ENCODE measurements at regions not wholly inside any gene's neighbourhood (a gene's known extent, or its start where the extent isn't known, plus 50 kb on each side); places are given as distances from the start of the nearest gene placed in this dataset.

DNA sequence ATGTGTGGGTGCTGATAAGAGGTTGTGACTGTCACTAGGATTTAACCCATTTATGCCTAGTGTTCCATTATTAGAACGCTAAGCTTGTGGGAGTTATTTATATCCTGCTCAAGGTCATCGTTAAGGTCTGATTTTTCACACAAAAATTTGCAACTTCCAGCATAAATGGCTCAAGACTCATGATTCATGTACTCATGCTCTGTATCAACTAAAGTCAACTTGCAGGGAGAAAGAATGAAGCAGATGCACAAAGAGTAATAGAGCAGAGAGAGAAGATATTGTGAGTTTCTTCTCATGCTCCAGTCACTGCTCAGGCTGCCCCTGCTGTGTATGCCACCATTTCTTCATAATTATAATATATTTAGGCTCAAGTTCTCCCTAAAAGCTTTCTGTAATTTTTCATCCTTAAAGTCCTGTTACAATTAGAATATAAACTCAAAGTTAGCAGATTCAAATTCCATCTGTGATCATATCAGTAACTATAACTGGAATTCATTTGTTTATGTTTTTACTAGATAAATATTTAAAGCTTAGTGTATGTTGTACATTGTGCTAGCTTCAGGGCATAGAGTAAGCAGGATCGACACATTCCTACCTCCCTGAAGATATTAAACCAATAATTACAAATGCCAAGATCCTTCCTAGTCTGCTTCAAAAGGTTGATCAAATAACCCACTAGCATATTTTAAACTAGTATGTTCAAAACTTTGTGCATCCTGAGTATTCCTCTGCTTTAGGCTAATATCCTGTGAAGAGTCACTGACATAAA lies 136.7 kb downstream of the NUDT12 start:
- TF ChIP-seq, protein P1, sequence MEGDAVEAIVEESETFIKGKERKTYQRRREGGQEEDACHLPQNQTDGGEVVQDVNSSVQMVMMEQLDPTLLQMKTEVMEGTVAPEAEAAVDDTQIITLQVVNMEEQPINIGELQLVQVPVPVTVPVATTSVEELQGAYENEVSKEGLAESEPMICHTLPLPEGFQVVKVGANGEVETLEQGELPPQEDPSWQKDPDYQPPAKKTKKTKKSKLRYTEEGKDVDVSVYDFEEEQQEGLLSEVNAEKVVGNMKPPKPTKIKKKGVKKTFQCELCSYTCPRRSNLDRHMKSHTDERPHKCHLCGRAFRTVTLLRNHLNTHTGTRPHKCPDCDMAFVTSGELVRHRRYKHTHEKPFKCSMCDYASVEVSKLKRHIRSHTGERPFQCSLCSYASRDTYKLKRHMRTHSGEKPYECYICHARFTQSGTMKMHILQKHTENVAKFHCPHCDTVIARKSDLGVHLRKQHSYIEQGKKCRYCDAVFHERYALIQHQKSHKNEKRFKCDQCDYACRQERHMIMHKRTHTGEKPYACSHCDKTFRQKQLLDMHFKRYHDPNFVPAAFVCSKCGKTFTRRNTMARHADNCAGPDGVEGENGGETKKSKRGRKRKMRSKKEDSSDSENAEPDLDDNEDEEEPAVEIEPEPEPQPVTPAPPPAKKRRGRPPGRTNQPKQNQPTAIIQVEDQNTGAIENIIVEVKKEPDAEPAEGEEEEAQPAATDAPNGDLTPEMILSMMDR (IDR thresholded peaks at IDR 0.05), result no peak
- Mint-ChIP-seq H3K4me3 (ENCODE audit: unreplicated experiment) (no peak overlapping the region), H3K27ac (ENCODE audit: unreplicated experiment) (peak overlapping the region; percentile 71), H3K4me1 (ENCODE audit: unreplicated experiment) (peaks cover 60% of the 10 kb centered on the region), H3K36me3 (ENCODE audit: unreplicated experiment) (no peaks in the 10 kb centered on the region), H3K9me3 (ENCODE audit: unreplicated experiment) (no peaks in the 10 kb centered on the region), H3K27me3 (ENCODE audit: unreplicated experiment) (no peaks in the 10 kb centered on the region)
- no peak for DNase-seq (ENCODE audit: extremely low spot score, unreplicated experiment)

DNA sequence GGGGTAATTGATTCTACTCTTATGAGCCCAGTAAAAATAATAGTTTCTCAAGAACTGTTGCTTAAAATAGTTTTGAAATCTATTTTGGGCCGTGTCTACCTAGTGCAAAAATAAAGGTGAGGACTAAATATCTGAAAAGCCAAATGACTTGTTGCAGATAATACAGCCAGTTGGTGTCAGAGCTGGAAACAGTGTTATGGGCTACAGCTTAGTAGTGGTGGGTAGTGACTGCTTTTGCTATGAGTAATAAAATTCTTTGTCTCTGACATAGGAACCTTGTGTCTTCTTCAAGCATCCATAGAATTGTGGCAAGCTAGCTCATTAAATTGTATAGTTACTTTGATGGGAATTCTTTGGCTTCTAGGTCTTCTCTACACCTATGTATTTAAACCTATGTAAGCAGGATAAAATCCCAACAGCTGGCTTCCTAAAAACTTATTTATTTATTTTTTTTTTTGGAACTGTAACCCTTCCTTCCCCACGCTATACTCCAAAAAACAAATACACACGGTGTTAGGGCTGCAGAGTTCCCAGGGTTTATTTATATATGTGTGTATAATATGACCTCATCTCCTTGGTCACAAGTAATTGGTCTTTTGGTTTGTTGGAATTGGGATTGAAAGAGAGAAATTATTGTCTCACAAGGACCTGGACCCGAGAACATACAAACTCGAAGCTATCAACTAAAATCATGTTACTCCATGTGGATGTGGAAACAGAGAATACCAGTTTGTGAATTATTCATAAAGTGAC lies 138.0 kb downstream of the NUDT12 start:
- no peak overlapping the region for H3K4me3 Mint-ChIP-seq (ENCODE audit: unreplicated experiment)
- peaks cover 60% of the 10 kb centered on the region for H3K4me1 Mint-ChIP-seq (ENCODE audit: unreplicated experiment)
- H3K9me3 Mint-ChIP-seq (ENCODE audit: unreplicated experiment), result no peaks in the 10 kb centered on the region
- no peaks in the 10 kb centered on the region for H3K27me3 Mint-ChIP-seq (ENCODE audit: unreplicated experiment)
- no peak for DNase-seq (ENCODE audit: extremely low spot score, unreplicated experiment)
- H3K27ac Mint-ChIP-seq (ENCODE audit: unreplicated experiment), result peak overlapping the region; percentile 71
- no peaks in the 10 kb centered on the region for H3K36me3 Mint-ChIP-seq (ENCODE audit: unreplicated experiment)
- TF ChIP-seq, protein P1 (IDR thresholded peaks at IDR 0.05), result no peak

DNA sequence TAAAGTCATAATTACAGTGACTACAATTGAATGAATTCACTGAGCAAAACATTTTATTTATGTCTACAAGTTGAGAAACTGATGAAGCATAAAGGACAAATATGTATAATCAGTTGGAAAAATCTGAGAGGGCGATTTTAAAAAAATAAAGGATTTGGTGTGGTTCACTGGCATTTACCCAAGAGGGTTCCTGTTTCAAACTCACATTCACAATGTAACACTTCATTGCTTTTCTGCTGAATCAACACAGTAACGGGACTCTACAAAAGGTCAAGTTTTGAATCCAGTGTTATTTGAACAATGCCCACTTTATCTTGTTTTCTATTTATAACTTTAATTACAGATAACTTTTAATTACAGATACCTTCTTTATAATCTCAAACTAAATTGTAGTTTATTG lies 138.6 kb downstream of the NUDT12 start:
- Mint-ChIP-seq H3K27ac (ENCODE audit: unreplicated experiment) (peak overlapping the region; percentile 69), H3K4me3 (ENCODE audit: unreplicated experiment) (no peak overlapping the region), H3K36me3 (ENCODE audit: unreplicated experiment) (no peaks in the 10 kb centered on the region), H3K9me3 (ENCODE audit: unreplicated experiment) (no peaks in the 10 kb centered on the region), H3K4me1 (ENCODE audit: unreplicated experiment) (peaks cover 60% of the 10 kb centered on the region), H3K27me3 (ENCODE audit: unreplicated experiment) (no peaks in the 10 kb centered on the region)
- no peak for DNase-seq (ENCODE audit: extremely low spot score, unreplicated experiment)
- TF ChIP-seq, protein P1 (IDR thresholded peaks at IDR 0.05), result no peak

DNA sequence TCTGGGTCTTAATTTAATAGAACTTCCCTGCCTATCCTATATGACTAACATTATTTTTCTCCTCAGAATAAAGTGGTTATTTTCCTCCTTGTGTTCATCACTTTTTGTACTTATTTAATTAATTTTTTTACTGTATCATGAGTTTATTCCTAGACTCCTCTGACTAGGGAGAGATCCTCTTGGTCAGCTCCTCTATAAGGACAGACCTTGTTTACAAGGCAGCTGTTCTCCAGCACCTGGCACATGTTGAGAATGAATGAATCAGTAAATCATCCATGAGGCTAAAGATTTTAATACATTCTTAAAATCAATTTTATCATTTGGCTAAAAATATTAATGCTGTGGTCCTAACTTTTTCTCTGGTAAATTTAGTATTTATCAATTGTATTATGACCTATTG lies 139.8 kb downstream of the NUDT12 start:
- Mint-ChIP-seq H3K27ac (ENCODE audit: unreplicated experiment) (no peak overlapping the region), H3K36me3 (ENCODE audit: unreplicated experiment) (no peaks in the 10 kb centered on the region), H3K9me3 (ENCODE audit: unreplicated experiment) (no peaks in the 10 kb centered on the region), H3K4me3 (ENCODE audit: unreplicated experiment) (no peak overlapping the region), H3K27me3 (ENCODE audit: unreplicated experiment) (peaks cover 2% of the 10 kb centered on the region), H3K4me1 (ENCODE audit: unreplicated experiment) (peaks cover 48% of the 10 kb centered on the region)
- DNase-seq (ENCODE audit: extremely low spot score, unreplicated experiment), result no peak
- TF ChIP-seq, protein P1 (IDR thresholded peaks at IDR 0.05), result no peak

DNA sequence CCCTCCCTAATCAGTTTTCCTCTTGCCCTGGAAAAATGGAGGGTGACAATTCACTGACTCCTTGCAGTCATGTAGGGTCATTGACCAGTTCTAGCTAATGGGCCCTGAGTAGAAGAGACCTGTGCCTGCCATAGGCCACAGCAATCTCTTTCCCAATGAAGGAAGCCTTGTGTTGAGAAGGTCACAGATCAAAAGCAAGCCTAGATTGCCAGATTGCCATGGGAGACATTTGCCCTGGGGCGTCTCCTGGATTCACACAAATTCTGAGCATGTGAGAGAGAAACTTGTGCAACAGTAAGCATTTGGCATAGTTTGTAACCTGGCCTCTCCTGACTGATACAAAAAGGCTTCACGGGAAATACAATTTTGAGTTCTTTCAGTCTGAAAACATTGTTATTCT lies 148.0 kb downstream of the NUDT12 start:
- TF ChIP-seq, protein P1 (IDR thresholded peaks at IDR 0.05), result no peak
- no peaks in the 10 kb centered on the region for H3K9me3 Mint-ChIP-seq (ENCODE audit: unreplicated experiment)
- no peaks in the 10 kb centered on the region for H3K36me3 Mint-ChIP-seq (ENCODE audit: unreplicated experiment)
- no peak for DNase-seq (ENCODE audit: extremely low spot score, unreplicated experiment)
- H3K4me1 Mint-ChIP-seq (ENCODE audit: unreplicated experiment), result no peaks in the 10 kb centered on the region
- peaks cover 2% of the 10 kb centered on the region for H3K27me3 Mint-ChIP-seq (ENCODE audit: unreplicated experiment)
- H3K27ac Mint-ChIP-seq (ENCODE audit: unreplicated experiment), result no peak overlapping the region
- no peak overlapping the region for H3K4me3 Mint-ChIP-seq (ENCODE audit: unreplicated experiment)

Measured in osteocyte (in vitro differentiated cells).